Fibroblast of lung (primary cell): ENCODE measurements at regions not wholly inside any gene's neighbourhood (a gene's known extent, or its start where the extent isn't known, plus 50 kb on each side); places are given as distances from the start of the nearest gene placed in this dataset.

Experiments used
- DNase-seq, 2 donors: peaks; one replicate each; pipeline versions ENCODE4 v3.0.0 to v3.0.0-alpha.2; 2010; ENCODE audit warnings: low read depth in 2 of 2
- H2AFZ ChIP-seq: 2 replicates; pipeline ENCODE4 v1.5.1; 2012; ENCODE audit warnings: low read length, control low read depth, inconsistent platforms
- H3K27ac ChIP-seq: 2 replicates; pipeline ENCODE4 v1.5.1; 2011; ENCODE audit warnings: low read length, control low read depth; ENCODE audit not compliant: insufficient read depth
- H3K27me3 ChIP-seq: 2 replicates; pipeline ENCODE4 v1.5.1; 2011; ENCODE audit warnings: mild to moderate bottlenecking, low read length; ENCODE audit not compliant: control insufficient read depth, insufficient read depth
- H3K36me3 ChIP-seq: 2 replicates; pipeline ENCODE4 v1.5.1; 2011; ENCODE audit warnings: low read length; ENCODE audit not compliant: control insufficient read depth, insufficient read depth
- H3K4me1 ChIP-seq: 2 replicates; pipeline ENCODE4 v1.5.1; 2011; ENCODE audit warnings: low read length; ENCODE audit not compliant: control insufficient read depth, insufficient read depth; ENCODE audit errors: extremely low read depth
- H3K4me2 ChIP-seq: 2 replicates; pipeline ENCODE4 v1.5.1; 2011; ENCODE audit warnings: low read length, control low read depth; ENCODE audit not compliant: insufficient read depth; ENCODE audit errors: extremely low read depth
- H3K4me3 ChIP-seq, 4 experiments: fragments of 200-600 bp in 1 of 4; sonication (generic) in 1 of 4; replicated peaks in 1 of 4; 2 replicates each; pipeline ENCODE4 v1.5.1; 2011 to 2016; ENCODE audit warnings: low read length in 4 of 4, low read depth in 3 of 4, mild to moderate bottlenecking in 3 of 4, control low read depth in 2 of 4, inconsistent platforms in 1 of 4, mixed read lengths in 1 of 4; ENCODE audit not compliant: insufficient read depth in 1 of 4; ENCODE audit errors: control extremely low read depth in 1 of 4
- H3K79me2 ChIP-seq: 2 replicates; pipeline ENCODE4 v1.5.1; 2012; ENCODE audit warnings: mild to moderate bottlenecking, low read length, inconsistent platforms; ENCODE audit not compliant: control insufficient read depth, insufficient read depth
- H3K9ac ChIP-seq: 2 replicates; pipeline ENCODE4 v1.5.1; 2011; ENCODE audit warnings: mild to moderate bottlenecking, low read length, control low read depth; ENCODE audit not compliant: insufficient read depth
- H3K9me3 ChIP-seq: 2 replicates; pipeline ENCODE4 v1.5.1; 2012; ENCODE audit warnings: low read depth, low read length; ENCODE audit not compliant: control insufficient read depth, insufficient read depth
- H4K20me1 ChIP-seq: 2 replicates; pipeline ENCODE4 v1.5.1; 2011; ENCODE audit warnings: low read length; ENCODE audit not compliant: control insufficient read depth, insufficient read depth; ENCODE audit errors: extremely low read depth
- CTCF ChIP-seq, 2 donors: IDR thresholded peaks in 1 of 2; conservative IDR thresholded peaks in 1 of 2; 1 replicate in 1 of 2; 2 replicates in 1 of 2; pipeline ENCODE4 v1.5.1; 2011 to 2012; ENCODE audit warnings: low read length in 2 of 2, control low read depth in 1 of 2, inconsistent platforms in 1 of 2, low read depth in 1 of 2, mild to moderate bottlenecking in 1 of 2
- EZH2 ChIP-seq: IDR thresholded peaks from 2 replicates; pipeline ENCODE4 v1.5.1; 2012; ENCODE audit warnings: low read length, control low read depth, mild to moderate bottlenecking; ENCODE audit errors: missing control alignments

- H3K27ac ChIP-seq = no peak overlapping the region
- H3K9me3 ChIP-seq = no peaks in the 10 kb centered on the region
- DNase-seq = no peak
- no peak overlapping the region for H3K4me2 ChIP-seq
- no peak overlapping the region for H3K4me3 ChIP-seq
- H2AFZ ChIP-seq = no peak overlapping the region
- TF ChIP-seq CTCF (conservative IDR thresholded peaks at IDR 0.05 in 1 of 2, IDR thresholded peaks at IDR 0.05 in 1 of 2; ENCODE audit: low read depth in 1 of 2, low read length in 2 of 2) = no peak
- no peak for TF ChIP-seq EZH2
- H4K20me1 ChIP-seq = no peaks in the 10 kb centered on the region
- H3K9ac ChIP-seq = no peak overlapping the region
- H3K4me1 ChIP-seq = no peaks in the 10 kb centered on the region
- no peaks in the 10 kb centered on the region for H3K27me3 ChIP-seq
- H3K36me3 ChIP-seq = no peaks in the 10 kb centered on the region
- no peaks in the 10 kb centered on the region for H3K79me2 ChIP-seq
Measured at GRCh38 chr15:81783076-81783475, 262.7 kb downstream of the MEX3B start.

- Histone ChIP-seq H3K27me3 (no peaks in the 10 kb centered on the region), H3K36me3 (no peaks in the 10 kb centered on the region), H3K4me1 (no peaks in the 10 kb centered on the region), H3K4me2 (no peak overlapping the region), H2AFZ (no peak overlapping the region), H3K9me3 (no peaks in the 10 kb centered on the region), H4K20me1 (no peaks in the 10 kb centered on the region), H3K4me3 (no peak overlapping the region), H3K27ac (no peak overlapping the region), H3K79me2 (no peaks in the 10 kb centered on the region), H3K9ac (no peak overlapping the region)
- TF ChIP-seq EZH2 (no peak), CTCF (conservative IDR thresholded peaks at IDR 0.05 in 1 of 2, IDR thresholded peaks at IDR 0.05 in 1 of 2; ENCODE audit: low read depth in 1 of 2, low read length in 2 of 2) (no peak)
- DNase-seq = no peak
Measured at GRCh38 chr15:81781395-81781794, 264.4 kb downstream of the MEX3B start.

- no peak overlapping the region for H3K9ac ChIP-seq
Measured at GRCh38 chr15:81780966-81781365, 264.9 kb downstream of the MEX3B start.

More at GRCh38 chr15:81780966-81781365, 264.9 kb downstream of the MEX3B start:
- Histone ChIP-seq H3K4me2 (no peak overlapping the region), H3K4me3 (no peak overlapping the region), H3K27me3 (no peaks in the 10 kb centered on the region), H4K20me1 (no peaks in the 10 kb centered on the region), H3K27ac (no peak overlapping the region), H3K79me2 (no peaks in the 10 kb centered on the region), H2AFZ (no peak overlapping the region), H3K4me1 (no peaks in the 10 kb centered on the region), H3K36me3 (no peaks in the 10 kb centered on the region), H3K9me3 (no peaks in the 10 kb centered on the region)
- no peak for DNase-seq
- TF ChIP-seq CTCF (conservative IDR thresholded peaks at IDR 0.05 in 1 of 2, IDR thresholded peaks at IDR 0.05 in 1 of 2; ENCODE audit: low read depth in 1 of 2, low read length in 2 of 2) (no peak), EZH2 (no peak)
